Endothelial cell (in vitro differentiated cells): ENCODE measurements at regions not wholly inside any gene's neighbourhood (a gene's known extent, or its start where the extent isn't known, plus 50 kb on each side); places are given as distances from the start of the nearest gene placed in this dataset.

Experiments
- DNase-seq: peaks from one replicate; pipeline ENCODE4 v3.0.0; 2021; ENCODE audit warnings: low spot score
- H3K27ac Mint-ChIP-seq: one replicate; pipeline ENCODE4 v1.8.0; 2021; ENCODE audit warnings: mixed read lengths, inconsistent platforms; ENCODE audit not compliant: unreplicated experiment
- H3K27me3 Mint-ChIP-seq: one replicate; pipeline ENCODE4 v1.8.0; 2021; ENCODE audit warnings: mild to moderate bottlenecking, moderate library complexity, mixed read lengths, inconsistent platforms; ENCODE audit not compliant: unreplicated experiment
- H3K36me3 Mint-ChIP-seq: one replicate; pipeline ENCODE4 v1.8.0; 2021; ENCODE audit warnings: mild to moderate bottlenecking, low read depth, mixed read lengths, inconsistent platforms; ENCODE audit not compliant: unreplicated experiment
- H3K4me1 Mint-ChIP-seq: one replicate; pipeline ENCODE4 v1.8.0; 2021; ENCODE audit warnings: mild to moderate bottlenecking, mixed read lengths, inconsistent platforms; ENCODE audit not compliant: unreplicated experiment
- H3K4me3 Mint-ChIP-seq: one replicate; pipeline ENCODE4 v1.8.0; 2021; ENCODE audit warnings: mild to moderate bottlenecking, mixed read lengths, inconsistent platforms; ENCODE audit not compliant: unreplicated experiment
- H3K9me3 Mint-ChIP-seq: one replicate; pipeline ENCODE4 v1.8.0; 2021; ENCODE audit warnings: mixed read lengths, inconsistent platforms; ENCODE audit not compliant: unreplicated experiment
- TF ChIP-seq, protein P1 (sequence below): fragments of 200-600 bp; sonication (generic); IDR thresholded peaks from one replicate; pipeline ENCODE4 v1.5.0; 2021; ENCODE audit warnings: antibody characterized with exemption; ENCODE audit not compliant: unreplicated experiment

DNA sequence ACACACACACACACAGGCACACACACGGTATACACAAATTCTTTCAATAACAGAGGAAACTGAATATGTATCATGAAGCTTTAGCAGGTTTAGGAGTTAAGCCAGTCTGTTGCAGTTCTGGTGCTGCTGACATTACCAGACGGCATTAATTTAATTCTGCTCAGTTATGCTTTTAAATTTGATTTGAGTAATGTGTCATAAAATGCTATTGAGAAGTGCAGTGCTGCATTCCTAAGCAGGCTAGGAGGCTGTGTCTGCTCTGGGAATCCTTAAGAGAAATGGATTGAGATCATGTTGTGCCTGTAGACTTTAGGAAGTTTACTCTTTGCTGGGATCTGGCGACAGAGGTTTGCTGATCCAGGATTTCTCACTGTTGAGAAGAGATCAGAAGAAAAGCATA lies 733.8 kb downstream of the BRINP1 start:
- TF ChIP-seq, protein P1, sequence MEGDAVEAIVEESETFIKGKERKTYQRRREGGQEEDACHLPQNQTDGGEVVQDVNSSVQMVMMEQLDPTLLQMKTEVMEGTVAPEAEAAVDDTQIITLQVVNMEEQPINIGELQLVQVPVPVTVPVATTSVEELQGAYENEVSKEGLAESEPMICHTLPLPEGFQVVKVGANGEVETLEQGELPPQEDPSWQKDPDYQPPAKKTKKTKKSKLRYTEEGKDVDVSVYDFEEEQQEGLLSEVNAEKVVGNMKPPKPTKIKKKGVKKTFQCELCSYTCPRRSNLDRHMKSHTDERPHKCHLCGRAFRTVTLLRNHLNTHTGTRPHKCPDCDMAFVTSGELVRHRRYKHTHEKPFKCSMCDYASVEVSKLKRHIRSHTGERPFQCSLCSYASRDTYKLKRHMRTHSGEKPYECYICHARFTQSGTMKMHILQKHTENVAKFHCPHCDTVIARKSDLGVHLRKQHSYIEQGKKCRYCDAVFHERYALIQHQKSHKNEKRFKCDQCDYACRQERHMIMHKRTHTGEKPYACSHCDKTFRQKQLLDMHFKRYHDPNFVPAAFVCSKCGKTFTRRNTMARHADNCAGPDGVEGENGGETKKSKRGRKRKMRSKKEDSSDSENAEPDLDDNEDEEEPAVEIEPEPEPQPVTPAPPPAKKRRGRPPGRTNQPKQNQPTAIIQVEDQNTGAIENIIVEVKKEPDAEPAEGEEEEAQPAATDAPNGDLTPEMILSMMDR = no peak
- H3K27ac Mint-ChIP-seq = no peak overlapping the region
- H3K4me3 Mint-ChIP-seq = no peak overlapping the region
- DNase-seq = no peak
- peaks cover 6% of the 10 kb centered on the region for H3K36me3 Mint-ChIP-seq
- peaks cover 13% of the 10 kb centered on the region for H3K9me3 Mint-ChIP-seq
- no peaks in the 10 kb centered on the region for H3K4me1 Mint-ChIP-seq
- no peaks in the 10 kb centered on the region for H3K27me3 Mint-ChIP-seq

DNA sequence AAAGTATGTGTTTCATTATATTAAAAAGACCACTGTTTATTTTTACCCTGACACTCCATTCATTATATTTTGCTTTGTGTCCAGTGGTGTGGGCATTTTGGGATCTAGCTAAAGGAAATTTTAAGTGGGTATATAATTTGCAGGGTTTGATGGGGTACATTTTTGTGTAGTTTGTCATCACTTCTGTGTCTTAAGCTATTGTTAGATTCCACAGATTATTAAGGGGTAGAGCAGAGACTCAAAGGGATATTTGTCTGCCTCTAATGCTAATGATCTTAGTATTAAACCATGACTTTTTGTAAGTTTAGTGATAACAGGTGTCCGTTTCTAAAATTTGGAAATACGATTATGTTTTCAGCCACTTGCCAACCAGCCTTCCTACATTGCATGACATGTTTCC lies 731.6 kb downstream of the BRINP1 start:
- TF ChIP-seq, protein P1 = no peak
- Mint-ChIP-seq H3K36me3 (peaks cover 4% of the 10 kb centered on the region), H3K4me1 (no peaks in the 10 kb centered on the region), H3K4me3 (no peak overlapping the region), H3K27ac (no peak overlapping the region), H3K9me3 (peaks cover 11% of the 10 kb centered on the region), H3K27me3 (peaks cover 2% of the 10 kb centered on the region)
- DNase-seq = no peak

DNA sequence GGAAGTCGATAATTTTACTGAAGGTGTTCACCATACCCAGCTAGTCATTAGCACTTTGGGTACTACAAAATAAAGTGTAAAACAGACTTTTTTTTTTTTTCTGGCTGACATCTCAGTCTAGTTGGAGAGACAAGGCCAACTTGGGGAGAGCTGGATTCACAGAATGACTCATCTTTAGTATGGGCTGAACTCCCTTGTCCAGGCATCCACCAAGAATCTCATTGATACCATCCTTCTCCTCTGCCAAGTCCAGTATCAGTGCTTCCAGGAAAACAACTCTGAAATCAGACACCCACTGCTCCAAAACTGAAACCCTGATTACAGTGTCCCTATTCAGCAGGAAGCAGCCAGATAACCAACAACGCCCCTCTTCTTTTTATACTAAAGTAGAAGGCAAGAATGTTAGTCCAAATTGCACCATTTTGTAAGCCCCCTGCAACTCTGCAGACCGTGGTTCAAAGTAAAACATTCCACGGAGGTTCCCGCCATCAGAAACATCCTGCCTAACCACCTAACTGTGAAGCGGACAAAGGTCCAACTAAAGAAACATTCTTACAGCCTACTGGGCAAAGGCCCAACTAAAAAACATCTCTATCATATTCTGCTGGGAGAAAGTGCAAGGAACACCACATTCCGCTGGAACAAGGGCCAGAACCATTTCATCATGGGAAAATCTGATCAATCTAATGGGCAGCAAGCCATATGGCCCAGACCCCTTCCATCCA lies 728.2 kb downstream of the BRINP1 start:
- Mint-ChIP-seq H3K36me3 (no peaks in the 10 kb centered on the region), H3K4me1 (no peaks in the 10 kb centered on the region), H3K27me3 (peaks cover 2% of the 10 kb centered on the region), H3K4me3 (no peak overlapping the region), H3K9me3 (peaks cover 7% of the 10 kb centered on the region), H3K27ac (no peak overlapping the region)
- TF ChIP-seq, protein P1 = no peak
- no peak for DNase-seq

DNA sequence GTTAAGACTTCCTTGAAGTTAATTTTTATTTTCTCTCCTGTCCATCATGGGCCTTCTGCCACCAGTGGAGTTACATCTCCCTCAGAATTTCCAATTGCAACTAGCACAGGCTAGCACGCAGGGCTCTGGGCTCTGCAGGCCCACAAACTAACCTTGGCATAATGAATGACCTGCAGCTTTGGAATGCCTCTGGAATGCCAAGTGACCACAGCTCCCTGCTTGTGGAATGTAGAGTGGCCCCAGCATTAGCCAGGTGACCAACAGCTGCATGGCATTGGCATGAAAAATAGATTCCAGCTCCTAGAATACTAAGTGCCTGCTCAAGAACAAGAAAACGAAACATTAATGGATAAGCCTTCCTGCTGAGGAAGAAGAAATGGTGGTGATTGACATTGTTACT lies 726.1 kb downstream of the BRINP1 start:
- no peak for DNase-seq
- TF ChIP-seq, protein P1 = no peak
- no peak overlapping the region for H3K4me3 Mint-ChIP-seq
- H3K27ac Mint-ChIP-seq = no peak overlapping the region
- no peaks in the 10 kb centered on the region for H3K36me3 Mint-ChIP-seq
- H3K4me1 Mint-ChIP-seq = no peaks in the 10 kb centered on the region
- peaks cover 7% of the 10 kb centered on the region for H3K9me3 Mint-ChIP-seq
- peaks cover 2% of the 10 kb centered on the region for H3K27me3 Mint-ChIP-seq

DNA sequence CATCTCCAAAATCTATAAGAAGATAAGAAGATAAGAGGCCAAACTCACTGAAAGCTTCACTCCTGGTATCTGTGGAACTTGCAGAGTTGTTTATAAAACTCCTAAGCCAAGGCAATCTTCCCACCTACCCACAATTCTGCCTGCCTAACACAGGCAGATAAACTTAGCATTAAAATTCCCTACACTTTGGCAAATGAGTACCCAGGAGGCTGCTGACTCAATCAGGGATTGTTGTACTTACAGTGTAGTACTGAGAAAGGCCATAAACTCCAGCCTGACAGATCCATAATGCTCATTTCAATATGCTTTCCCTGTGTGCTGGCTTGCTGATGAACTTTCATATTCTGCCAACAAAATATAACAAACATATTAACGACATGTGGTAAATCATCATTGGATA lies 725.2 kb downstream of the BRINP1 start:
- Mint-ChIP-seq H3K36me3 (no peaks in the 10 kb centered on the region), H3K9me3 (peaks cover 7% of the 10 kb centered on the region), H3K27ac (no peak overlapping the region), H3K4me3 (no peak overlapping the region), H3K27me3 (peaks cover 2% of the 10 kb centered on the region), H3K4me1 (no peaks in the 10 kb centered on the region)
- no peak for DNase-seq
- TF ChIP-seq, protein P1 = no peak
